NCI-H1436 treated with DMSO at 0.1 percent for 48 hours (cell line): ENCODE measurements at regions not wholly inside any gene's neighbourhood (a gene's known extent, or its start where the extent isn't known, plus 50 kb on each side); places are given as distances from the start of the nearest gene placed in this dataset.
"Not testable (repeated sequence)": the region's sequence is repeated elsewhere in the genome, so short reads cannot be mapped to it uniquely, and the experiment has no call there.

Source experiments
- DNase-seq: peaks from one replicate; lab custom pipeline; 2025; lab: John Stamatoyannopoulos, UW

DNA sequence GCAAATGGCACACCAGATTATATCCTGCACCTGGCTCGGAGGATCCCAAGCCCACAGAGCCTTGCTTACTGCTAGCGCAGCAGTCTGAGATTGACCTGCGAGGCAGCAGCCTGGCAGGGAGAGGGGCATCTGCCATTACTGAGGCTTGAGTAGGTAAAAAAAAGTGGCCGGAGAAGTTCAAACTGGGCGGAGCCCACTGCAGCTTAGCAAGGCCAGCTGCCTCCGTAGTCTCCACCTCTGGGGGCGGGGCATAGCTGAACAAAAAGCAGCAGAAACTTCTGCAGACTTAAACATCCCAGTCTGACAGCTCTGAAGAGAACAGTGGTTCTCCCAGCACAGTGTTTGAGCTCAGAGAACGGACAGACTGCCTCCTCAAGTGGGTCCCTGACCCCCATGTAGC is 85.4 kb upstream of the TMEM170B start:
- DNase-seq = not testable (repeated sequence)

DNA sequence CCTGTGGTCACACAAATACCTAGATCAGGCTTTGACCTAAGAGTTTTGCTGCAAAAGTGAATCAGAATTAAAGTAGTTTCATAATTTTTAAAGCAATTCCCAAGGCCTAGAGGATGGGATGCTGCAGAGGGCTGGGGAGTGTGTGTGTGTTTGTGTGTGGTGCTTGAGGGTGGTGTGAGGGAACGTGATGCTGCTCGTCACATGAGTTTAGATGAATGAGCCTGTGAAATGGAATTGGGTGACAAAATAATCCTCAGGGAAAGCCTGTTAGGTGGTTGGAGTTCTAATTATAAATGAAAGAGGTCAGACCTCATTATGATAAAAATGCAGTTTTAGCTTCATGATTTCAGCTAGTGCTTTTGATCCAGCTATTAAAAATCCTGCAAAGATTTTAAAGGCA is 87.5 kb upstream of the TMEM170B start:
- DNase-seq = no peak

DNA sequence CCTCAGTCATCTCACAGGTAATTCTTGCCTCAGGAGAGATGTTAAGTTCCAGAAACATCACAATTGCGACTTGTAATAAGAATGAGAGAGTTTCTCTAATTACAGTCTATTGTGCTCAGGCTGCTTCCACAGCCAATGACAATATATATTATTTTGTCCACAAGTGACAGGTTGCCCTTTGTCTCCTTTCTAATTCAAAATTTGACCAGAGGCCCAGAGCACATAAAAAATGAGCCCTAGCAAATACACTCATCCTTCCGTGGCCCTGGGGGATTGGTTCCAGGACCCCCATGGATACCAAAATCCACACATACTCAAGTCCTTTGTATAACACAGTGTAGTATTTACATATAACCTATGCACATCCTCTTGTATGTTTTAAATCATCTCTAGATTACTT is 88.1 kb upstream of the TMEM170B start:
- DNase-seq = no peak

DNA sequence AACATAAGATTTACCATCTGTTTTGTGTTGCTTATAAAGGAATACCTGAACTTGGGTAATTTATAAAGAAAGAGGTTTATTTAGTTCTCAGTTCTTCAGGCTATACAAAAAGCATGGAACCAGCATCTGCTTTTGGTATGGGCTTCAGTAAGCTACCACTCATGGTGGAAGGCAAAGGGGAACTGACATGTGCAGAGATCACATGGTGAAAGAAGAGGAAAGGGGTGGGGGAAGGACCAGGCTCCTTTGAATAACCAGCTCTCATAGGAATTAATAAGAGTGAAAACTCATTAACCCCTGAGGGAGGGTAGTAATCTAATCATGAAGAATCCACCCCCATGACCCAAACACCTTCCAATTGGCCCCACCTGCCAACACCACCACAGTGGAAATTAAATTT is 89.5 kb upstream of the TMEM170B start:
- no peak for DNase-seq

DNA sequence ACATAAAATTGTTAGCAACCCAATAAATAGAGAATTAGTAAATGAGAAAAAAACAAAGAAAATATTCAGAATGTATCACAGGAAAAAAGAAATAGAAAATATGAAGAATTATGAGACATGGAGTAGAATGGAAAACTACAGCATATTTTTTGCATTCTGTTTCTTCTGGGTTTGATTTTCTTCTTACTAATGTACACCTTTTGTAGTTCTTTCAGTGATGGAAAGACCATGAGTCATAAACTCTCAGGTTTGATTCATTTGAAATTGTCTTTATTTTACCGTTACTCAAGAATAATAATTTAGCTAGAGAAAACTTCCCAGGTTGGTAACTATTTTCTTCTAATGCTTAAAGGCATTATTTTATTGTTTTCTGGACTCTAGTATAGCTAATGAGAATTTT is 90.3 kb upstream of the TMEM170B start:
- DNase-seq = no peak

DNA sequence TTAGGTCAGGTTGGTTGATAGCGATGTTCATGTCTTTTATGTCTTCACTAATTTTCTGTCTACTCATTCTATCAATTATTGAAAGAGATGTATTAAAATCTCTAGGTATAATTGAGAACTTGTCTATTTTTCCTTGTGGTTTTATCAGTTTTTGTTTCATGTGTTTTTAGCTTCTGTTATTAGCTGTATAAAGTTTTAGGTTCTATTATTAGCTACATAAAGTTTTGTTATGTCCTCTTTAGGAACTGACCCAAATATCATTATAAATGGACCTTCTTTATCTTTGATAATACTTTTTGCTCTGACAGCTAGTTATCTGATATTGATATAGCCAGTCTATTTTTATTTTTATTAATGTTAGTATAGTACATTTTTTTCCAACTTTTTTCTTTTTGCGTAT is 92.4 kb upstream of the TMEM170B start:
- no peak for DNase-seq

DNA sequence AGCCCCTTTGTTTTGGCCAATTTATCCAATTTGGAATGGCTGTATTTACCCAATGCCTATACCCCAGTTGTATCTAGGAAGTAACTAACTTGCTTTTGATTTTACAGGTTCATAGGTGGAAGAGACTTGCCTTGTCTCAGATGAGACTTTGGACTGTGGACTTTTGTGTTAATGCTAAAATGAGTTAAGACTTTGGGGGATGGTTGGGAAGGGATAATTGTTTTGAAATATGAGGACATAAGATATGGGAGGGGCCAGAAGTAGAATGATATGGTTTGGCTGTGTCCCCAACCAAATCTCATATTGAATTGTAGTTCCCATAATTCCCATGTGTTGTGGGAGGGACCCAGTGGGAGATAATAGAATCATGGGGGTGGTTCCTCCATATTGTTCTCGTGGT is 94.4 kb upstream of the TMEM170B start:
- DNase-seq = not testable (repeated sequence)

DNA sequence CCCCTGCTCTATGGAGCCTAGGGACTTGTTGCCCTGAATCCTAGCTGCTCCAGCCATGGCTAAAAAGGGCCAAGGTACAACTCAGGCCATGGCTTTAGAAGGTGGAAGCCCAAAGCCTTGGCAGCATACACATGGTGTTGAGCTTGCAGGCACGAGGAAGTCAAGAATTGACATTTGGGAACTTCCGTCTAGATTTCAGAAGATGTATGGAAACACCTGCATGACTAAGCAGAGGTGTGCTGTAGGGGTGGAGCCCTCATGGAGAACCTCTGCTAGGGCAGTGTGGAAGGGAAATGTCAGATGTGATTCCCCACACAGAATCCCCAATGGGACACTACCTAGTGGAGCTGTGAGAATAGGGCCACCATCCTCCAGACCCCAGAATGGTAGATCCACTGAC is 95.1 kb upstream of the TMEM170B start:
- DNase-seq = no peak

DNA sequence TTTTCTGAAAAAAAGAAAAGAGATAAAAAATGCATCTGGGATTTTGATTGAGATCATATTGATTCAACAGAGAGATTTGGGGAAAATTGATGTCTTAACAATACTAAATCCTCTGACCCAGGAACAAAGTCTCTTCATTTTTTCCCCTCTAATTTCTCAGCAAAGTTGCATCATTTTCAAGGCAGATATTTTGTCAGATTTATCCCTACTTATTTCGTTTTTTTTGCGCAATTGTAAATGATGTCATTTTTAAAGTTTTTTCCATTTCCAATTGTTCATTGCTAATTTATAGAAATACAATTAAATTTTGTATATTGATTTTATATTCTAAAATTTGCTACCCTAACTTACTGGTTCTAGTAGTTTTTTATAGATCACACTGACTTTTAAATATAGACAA is 97.7 kb upstream of the TMEM170B start:
- DNase-seq = no peak

DNA sequence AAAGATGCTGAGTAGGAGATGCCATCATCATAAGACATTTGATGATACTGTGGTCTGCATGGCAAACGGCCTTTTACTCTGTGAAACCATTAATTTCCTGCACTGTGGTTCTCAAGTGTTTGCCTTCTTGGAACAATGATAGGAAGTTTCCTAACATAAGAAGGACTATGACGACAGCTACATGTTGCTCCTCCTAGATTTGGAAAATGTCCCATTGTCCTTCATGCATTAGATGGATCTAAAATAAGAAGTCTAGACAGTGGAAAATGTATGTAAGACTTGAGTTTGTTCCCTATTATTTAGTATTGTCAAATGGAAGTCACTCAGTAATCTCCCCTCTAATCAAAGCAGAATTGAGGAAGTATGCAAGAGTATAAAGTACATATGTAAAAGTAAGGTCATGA is 98.5 kb upstream of the TMEM170B start:
- no peak for DNase-seq

DNA sequence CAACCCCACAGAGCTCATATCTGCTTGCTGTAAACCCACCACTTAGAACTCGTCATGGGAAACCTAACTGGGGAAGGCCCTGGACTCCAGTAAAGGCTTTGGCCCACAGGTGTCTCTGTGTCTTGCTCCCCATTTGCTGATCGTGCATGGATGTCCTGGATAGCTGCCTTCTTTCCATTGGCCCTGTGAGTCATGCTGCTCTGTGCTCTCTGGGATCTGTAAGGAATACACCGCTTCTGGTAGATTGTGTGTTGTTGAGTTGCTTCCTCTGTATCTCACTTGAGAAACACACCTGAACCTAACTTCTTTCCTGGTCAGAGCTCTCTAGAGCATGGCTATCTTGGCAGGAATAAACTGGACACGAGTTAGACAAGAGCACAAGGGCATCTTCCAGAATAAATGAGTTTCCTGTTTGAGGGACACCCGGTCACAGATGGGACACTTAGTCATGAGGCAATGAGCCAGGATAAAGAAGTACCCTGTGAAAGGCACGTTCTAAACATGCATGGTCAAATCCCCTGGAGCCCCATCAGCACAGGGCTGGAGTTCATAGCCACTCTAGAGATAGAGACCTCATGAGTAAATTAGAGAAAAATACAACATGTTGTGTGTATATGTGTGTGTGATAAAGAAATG is 99.6 kb upstream of the TMEM170B start:
- DNase-seq = no peak

DNA sequence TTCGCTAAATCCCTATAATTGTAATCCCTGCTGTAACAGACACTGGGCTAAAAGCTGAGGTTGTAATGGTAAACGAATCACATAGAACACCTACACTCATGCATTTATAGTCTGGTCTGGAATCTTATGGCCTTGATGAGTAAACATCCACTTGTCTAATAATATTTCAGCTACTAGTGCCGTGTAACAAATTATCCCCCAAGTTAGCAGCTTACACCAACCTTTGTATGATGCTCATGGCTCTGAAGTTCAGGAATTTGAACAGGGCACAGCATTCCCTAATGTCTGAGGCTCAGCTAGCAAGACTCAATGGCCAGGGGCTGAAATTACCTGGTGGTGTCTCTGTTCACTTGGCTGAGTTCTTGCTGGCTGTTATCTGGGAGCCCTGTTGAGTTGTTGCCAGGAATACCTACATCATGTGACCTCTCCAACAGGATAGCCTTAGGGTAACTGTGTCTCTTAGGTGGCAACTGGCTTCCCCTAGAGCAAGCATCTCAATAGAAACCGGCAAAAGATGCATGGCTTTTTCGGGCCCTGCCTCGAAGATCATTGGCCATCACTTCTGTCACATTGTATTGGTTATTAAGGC is 100.9 kb upstream of the TMEM170B start:
- DNase-seq = no peak

DNA sequence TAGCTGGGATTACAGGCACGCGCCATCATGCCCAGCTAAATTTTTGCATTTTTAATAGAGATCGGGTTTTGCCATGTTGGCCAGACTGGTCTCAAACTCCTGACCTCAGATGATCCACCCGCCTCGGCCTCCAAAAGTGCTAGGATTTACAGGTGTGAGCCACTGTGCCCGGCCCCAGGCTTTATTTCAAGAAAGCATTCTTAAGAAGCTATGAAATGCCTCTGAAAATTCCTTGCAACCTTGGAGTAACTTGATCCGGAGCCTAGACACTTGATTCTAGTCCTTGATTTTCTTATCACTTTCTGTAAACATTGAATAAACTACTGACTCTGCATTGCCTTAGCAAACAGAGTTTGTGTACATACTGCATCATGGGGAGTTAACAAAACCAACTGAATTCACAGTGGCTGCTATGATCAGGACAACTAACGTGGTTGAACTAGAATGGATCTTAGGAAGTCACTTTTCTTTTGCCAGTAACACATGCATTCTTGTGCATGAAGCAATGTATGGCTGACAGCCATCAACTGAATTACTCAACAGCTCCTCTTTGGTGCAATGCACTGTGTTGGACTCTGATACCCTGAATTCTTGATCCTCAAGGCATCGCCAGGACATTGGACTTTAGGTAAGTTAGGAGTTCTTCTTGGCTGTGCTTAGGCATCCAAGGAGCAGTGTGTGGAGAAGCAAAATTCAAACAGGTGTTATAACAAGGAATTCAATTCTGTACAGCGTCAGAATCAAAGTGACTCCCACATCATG is 102.8 kb upstream of the TMEM170B start:
- DNase-seq = no peak

DNA sequence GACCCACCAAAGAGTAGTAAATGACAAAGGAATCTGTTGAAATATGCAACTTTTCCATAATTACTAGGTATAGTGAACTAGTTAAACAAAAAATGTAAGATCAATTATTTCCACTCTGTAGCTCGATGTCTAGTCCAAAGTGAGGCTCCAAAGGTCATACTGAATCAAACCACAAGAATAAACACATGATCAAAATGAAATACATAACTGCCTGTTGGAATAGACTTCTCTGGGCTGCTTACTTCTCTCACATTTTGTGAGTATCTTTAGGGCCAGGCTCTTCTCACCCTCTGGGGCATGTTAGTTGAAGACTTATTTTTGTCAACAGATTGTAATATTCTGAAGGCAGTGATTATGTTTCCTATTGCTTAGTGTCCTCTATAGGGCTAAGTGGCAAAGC is 103.7 kb upstream of the TMEM170B start:
- DNase-seq = no peak

DNA sequence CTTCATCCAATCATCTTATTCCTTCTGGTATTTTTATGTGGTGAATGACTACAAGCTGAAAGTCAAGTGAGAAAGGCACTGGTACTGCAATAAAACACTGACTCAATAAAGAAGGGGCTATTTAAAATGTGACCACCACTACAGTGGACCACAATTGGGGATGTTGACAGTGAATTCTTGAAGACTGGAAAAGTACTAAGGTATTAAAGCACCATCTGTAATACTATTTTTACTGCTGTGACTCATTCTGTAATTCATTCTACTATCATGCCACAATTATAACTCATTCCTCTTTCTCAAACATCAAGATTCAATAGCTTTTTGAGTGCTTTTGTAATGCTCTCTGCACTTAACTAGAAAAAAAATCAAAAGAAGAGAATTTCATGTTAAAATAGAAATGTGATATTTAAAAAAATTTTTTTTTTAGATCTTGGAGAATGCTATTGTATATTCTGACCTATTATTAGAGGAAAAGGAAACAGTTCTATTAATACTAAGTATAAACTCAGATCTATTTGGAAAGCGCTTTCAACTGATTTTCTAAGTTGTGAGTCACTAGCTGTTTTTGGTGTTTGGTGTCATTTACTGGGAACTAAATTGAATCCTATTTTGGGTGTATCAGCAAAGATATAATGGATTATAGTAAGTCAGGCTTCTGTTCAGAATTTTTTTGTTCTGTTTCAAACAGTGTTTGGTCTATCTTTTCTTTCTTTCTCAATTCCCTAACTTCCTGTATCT is 104.7 kb upstream of the TMEM170B start:
- DNase-seq = no peak

DNA sequence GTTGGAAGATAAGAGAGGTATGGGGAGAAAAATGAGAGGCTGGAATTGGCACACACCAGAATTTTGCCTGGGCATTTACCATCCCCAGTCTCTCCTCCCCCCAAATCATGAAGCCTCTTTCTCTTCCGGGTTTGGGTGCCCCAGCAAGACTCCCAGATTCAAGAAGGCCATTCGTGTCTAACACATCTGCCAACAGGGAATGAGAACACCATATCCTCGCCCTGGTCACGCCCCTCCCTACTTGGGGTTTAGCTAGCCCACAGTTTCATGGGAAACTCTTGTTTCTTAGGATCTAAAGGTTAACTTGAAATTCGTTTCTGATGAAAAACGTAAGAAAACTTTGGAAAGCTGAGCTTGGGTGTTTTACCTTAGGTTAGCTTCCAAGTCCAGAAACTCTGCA is 105.5 kb upstream of the TMEM170B start:
- no peak for DNase-seq

DNA sequence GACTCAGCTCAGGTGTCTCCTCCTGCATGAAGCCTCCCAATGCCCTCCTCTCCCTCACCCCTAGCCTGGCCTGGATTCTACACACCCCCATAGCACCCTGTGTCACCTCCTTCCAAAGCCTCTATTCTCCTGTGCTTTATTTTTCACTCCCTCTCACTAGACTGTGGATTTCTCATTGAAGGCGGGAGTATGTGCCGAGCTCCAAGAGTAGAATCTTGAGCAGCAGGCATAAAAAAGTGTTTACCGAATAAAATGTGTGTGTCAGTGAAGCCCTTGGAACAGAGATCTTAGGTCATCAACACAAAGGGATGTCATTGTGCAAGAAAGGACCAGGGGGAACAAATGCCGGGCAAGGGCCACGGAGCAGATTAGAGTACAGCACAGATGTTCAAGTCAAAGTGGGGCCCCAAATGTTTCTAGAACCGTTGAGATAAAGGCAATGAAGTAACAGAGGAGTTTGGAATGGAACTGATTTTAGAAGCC is 106.1 kb upstream of the TMEM170B start:
- DNase-seq = no peak

DNA sequence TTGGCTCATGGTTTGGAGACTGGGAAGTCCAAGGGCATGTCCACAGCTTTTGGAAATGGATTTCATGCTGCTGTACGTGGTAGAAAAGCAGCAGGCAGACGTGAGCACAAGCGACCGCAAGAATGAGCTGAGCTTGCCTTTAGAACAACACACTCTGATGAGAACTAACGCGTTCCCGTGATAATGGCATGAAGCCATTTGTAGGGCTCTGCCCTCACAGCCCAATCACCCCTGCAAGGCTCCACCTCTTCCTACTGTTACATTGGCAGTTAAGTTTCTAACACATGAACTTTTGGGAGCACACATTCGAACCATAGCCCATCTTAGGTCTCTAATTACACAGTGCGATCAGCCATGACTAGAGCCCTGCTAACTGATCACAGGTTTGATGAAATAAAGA is 107.5 kb upstream of the TMEM170B start:
- no peak for DNase-seq

DNA sequence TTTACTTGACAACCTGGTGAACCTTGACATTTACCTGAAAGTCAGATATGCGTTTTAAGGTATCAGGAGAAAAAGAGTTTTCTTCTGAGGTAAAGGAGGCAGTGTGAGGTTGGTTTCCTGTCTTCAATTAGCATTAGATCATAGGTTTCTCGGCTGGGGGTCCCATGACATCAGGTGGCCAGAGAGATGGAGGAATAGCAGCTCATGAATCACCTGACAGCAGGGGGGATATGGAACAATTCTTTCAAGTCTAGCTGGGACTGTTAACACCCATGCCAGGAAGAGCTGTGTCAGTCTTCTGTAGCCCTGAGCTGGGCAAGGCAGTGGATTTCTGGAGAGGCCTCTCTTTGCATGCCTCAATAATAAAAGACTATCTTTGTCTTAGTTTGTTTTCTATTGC is 108.0 kb upstream of the TMEM170B start:
- DNase-seq = no peak

DNA sequence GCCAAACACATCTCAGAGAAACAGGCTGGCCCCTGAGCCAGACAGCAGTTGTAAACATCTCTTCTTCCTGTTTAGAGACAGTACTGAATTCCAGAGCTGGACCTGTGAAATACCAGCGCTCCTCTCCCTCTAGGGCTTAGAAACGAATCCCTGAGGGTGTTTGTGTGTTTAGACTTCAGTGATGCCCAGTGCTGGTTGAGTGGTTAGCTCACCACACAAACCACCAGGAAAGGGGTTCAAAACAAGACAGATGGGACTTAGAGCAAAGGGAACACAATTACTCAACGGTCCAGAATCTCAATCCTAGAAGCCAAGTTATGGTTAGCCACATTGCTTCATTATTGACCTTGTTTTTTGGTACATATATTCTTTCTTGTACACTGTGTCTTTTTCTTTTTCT is 108.7 kb upstream of the TMEM170B start:
- DNase-seq = no peak

DNA sequence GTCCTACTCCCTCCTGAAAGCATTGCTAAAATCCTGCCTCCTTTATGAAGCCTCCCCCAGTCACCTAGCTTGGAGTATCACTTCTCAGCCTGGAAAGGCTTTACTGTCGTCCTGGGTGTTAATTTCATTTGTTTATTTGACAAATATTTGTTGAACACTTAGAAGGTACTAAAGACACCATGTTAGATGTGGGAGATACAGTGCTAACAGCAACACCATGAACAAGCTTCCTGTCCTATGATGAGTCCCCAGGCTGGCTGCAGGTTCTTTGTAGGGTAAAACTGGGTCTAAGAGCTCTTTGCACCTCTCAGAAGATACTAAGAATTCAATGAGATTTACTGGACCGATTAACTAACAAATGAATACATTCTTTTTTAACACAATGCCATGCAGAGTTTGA is 109.2 kb upstream of the TMEM170B start:
- no peak for DNase-seq

DNA sequence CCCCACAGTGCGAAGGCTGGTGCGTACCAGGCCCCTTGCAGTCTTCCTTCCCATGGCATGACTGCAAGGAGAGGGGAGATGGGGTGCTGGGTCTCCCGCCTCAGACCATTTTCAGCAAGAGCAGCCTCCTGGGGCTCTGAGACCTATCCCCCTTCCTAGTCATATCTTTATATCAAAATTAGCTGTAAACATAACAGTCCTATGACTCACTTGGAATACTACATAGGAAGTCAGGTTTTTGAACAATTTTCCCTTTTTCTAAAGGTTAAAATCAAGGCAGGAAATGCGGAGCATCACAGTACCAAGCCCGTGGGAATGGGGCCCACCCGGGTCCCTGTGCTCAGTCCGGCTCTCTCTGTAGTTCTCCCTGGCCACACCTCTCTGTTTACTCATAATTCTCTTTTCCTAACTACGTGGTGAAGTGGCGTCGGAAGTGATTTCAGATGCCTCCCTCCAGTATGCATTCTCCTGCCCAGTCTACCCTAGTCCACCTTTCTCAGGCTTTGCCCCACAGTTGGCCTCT is 109.8 kb upstream of the TMEM170B start:
- DNase-seq = no peak
